ENCODE measurements at regions not wholly inside any gene's neighbourhood (a gene's known extent, or its start where the extent isn't known, plus 50 kb on each side); places are given as distances from the start of the nearest gene placed in this dataset.
"Not testable (repeated sequence)": the region's sequence is repeated elsewhere in the genome, so short reads cannot be mapped to it uniquely, and the experiment has no call there.

DNA sequence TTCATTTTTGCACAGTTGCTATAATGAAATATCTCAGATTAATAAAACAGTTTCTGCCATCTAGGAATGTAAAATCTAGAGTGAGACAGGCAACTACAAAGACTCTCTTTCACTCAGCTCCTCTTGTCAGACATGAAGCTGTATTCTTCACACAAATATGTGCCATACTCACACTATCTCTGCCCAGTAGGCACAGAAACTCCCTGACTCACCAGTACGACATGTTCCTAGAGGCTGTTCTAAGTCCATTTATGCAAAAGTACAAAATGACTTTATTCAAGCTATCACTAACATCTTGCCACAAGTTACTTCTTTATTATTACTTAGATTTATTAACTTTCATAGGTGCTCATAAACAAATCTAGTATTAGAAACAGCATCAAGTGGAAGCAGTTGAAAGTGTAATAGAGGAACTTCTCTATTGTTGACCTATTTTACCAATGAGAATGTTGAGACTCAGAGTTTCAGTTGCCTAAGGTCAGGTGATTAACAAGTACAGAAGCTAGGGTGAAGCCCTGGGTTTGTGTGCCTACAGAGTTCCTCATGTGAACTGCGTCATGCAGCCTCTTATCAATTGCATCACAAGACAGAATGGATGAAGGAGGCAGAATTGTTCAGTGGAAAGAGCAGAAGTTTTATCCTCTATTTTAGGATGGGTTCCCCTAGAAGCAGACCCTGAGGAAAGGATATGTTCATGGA lies 98.9 kb downstream of the RGS2 start:
- DNase-seq, result no peak

DNA sequence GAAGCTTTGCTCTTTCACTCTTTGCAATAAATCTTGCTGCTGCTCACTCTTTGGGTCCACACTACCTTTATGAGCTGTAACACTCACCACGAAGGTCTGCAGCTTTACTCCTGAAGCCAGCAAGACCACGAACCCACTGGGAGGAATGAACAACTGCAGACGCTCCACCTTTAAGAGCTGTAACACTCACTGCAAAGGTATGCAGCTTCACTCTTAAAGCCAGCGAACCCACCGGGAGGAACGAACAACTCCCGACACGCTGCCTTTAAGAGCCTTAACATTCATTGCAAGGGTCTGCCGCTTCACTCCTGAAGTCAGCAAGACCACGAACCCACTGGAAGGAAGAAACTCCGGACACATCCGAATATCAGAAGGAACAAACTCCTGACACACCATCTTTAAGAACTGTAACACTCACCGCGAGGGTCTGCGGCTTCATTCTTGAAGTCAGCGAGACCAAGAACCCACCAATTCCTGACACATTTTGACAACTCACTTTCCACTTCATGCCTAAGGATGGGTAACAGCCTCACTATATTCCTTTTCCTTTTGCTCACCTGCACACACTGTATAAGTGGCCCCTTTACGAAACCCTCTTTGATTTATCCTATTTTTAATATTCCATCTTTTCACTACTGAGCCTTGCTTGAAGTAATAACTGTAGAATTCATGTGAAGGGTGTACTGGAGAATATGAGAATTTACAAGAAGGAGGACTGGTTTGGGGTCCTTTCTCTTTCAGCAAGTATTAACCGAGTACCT lies 103.2 kb downstream of the RGS2 start:
- not testable (repeated sequence) for DNase-seq

DNA sequence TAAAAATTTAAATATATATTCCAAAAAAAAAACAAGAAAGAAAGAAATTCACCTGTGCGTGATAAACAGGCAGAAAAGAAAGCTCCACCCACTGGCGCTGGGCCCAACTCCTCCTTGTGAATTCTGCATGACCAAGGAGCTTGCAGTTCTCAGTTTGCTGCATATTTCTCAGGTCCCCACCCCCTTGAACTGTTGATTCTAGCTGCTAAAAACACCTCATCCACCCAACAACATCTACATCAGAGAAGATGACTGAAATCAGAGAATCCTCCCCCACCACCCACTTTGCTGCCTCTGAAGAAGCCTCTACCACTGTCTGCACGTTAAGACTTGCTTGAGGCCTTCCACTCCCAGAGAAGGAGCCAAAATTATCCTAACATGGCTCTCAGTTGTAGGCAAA lies 104.8 kb downstream of the RGS2 start:
- no peak for DNase-seq

DNA sequence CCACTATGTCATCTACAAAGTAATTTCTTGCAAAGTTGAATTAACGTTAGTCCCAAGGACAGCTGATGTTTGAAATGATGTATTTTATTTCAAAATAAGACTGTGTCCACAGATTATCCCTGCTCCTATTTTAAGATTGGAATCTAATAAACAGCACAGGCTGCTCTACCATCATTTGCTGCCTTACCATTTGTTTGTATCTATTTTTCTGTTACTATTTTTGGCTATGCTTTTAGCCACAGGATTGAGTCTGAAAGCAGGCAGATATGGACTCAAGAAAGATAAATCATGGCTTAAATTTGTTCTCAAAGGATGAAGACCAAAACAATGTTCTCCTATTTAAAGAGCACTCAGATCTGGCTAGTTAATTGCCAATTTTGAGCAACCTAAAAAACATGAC lies 105.3 kb downstream of the RGS2 start:
- DNase-seq, result no peak

GRCh38 chr1:192914696-192915095 lies 105.9 kb downstream of the RGS2 start:
- no peak for DNase-seq

DNA sequence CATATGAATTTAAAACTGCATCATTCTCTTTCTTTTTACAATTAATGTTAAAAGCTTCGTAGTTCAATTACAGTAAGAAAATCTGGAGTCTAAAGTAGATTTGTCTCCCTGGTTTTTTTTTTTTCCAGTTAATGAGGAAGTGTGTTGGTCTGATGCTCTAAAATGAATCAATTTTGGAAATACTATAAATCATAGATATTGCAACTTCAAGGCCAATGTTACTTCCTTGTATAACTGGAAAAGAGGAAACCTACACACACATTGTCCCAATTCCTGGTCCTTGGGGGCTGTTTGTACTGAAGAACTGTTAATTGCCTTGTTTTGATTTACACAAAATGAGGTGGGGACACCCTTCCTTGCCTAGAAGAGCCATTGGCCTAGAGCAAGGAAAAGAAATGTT lies 107.2 kb downstream of the RGS2 start:
- DNase-seq, result no peak

- no peak for DNase-seq
Observed at GRCh38 chr1:192918259-192918658, 109.4 kb downstream of the RGS2 start.

- no peak for DNase-seq
Observed at GRCh38 chr1:192920412-192920811, 111.6 kb downstream of the RGS2 start.

- DNase-seq, result no peak
Observed at GRCh38 chr1:192925609-192926008, 116.8 kb downstream of the RGS2 start.

DNA sequence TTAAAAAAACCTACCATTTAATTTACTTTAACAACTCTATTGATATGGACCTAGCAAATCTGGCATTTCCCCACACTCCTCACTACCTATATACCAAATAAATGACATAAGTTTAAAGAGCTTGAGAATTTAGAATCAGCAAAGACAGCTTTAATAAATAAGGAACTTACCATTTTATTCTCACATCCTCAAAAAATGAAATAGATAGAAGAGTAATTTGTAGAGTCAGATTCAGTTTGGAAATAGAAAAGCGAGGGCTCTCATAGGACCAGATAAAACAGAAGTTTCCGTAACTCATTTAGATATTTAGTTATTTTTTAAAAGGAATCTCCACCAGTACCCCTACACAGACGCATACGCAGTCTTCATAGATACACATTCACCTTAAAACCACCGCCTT lies 117.9 kb downstream of the RGS2 start:
- no peak for DNase-seq

DNA sequence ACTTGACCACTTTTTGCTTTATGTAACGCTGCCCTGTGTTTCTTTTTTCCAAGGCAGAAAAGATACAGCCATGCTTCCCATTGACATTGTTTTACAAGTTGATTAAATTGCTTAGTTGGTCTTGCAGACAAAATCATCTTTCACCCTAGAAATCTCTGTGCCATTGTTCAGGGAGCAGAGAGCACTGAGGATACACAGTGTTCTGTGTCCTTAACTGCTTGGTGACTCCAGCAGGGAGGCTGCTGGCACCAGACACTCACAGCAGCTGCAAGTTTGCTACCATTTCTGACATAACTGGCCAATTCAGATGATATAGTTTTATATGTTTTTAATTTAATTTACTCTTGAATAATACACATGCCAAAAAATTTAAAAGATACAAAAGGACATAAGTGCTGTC lies 118.7 kb downstream of the RGS2 start:
- no peak for DNase-seq

DNA sequence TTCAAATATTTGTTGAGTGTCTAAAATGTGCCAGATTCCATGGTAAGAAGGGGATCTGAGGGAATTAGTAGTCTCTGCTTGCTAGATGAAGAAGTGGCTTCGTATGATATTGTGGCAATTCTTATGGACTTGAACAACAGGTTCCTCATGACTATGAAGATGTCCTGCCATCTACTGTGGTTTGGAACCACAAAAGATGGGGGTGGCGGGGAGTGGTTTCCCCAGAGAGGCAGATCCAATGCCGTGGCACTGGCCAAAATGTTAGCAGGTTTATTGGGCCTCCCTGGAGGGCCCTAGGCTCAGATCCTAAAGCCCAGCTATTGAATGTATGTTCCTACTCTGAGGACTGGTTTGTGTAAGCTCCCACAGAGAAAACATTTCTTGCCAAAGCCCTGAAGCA lies 120.8 kb downstream of the RGS2 start:
- DNase-seq, result no peak

DNA sequence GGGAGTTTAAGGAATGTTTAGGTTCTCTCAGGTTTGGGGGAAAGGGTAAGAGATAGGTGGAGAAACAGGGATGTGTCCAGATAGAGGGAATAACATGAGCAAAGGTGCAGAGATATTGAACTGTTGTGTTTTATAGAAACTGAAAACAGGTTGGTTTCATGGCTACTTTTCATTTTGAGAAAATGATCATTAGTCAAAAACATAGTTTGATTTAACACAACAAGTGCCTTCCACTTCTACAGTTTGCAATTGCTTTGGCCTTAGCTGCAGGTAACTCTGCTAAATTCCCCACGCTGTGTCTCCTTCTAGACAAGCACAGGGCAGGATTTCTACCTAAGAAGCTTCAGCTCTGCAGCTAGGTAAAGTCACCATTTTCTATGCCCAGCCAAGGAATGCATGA lies 124.9 kb downstream of the RGS2 start:
- DNase-seq, result no peak

DNA sequence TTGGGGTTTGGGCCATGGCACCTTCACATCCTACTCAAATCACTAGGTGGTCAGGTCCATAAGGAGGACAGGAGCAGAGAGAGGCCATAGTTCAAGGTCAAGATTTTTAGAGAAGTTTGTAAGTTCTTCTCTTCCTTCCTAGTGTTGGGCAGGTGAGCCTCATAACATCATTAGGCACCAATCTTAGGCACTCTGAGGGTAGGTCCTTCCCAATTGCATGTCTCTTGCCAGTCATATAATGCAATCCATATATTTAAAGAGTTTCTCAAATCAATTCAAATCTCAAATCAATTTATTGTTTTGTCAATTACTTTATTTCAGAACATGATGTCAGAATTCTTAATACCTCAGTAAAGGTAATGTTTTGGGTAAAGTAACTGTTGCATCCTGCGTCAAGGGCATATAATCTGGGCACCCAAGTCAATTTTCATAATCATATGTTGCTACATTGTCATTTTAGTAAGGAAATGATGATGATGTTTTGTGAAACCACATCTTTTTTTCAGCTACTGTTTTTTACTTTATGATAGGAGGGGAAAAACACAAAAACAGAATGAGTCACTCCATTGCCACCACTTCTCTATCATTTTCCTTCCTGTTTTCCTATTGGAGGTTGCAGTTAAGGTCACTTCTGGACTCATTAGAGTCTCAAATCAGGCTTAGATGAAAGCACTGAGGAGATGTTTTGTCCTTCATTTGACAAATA lies 122.7 kb downstream of the UCHL5 start:
- no peak for DNase-seq

GRCh38 chr1:192937128-192937527 lies 122.0 kb downstream of the UCHL5 start:
- no peak for DNase-seq

DNA sequence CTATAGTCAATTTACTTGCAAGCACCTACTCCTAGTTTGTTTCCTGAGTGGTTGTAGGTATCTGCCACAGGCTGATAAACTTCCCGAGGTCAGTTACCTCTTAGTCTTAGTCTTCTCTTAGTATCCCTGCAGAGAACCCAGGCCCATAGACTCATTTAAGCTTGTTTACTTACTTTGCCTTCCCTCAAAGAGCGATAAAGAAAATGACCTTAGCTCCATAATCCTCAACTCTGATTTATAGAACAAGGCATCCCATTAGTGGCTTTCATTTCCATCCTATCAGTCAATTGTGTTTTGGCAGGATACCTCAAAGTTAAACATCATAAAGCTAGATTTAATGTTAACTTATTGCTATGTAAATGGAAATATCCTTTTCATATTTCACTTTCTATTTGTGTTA lies 119.7 kb downstream of the UCHL5 start:
- DNase-seq, result no peak

DNA sequence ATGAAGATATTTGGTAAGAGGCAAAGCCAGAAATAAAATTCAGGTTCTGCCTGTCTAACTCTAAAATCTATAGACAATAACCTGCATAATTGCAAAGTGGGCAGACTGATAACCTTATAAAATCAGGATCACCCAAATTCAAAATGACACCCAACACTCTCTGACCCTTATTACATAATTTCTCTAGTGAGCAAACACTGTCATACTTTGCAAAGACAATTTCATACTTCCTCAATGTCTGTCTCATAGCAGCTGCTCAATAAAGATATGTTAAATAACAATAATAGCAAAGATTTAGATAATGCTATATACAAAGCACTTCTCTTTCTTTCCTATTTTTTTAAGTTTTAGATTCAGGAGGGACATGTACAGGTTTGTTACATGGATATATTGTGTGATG lies 118.5 kb downstream of the UCHL5 start:
- DNase-seq, result no peak

DNA sequence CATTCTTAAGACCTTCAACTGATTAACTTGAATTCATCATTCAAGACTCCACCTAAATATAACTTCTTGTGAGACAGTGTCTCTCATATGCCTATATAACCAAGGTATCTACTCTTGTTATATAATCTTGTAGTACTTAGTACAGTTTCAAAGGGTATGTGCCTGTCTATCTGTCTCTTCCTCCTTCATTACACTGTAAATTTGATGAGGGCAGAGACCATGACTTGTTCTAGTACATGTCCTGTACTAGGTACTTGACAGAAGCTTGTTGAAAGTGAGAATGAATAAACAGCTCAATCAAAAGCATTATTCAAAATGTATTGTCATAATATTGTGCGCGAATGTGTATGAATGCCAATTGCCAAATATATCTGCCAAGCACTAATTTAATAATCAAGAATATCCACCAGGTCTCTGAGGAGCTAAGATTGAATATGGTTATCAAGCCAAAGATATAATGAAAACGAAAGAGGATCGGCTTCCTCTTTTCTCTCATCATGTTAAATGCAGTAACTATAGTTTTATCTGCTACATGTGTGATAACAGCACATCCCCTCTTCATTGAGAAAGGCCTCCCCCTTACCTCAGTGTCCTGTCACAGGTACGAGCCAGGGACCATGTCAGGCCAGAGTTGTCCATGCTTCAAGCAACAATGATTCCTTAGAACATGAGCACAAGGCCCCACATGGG lies 117.3 kb downstream of the UCHL5 start:
- no peak for DNase-seq

GRCh38 chr1:192943108-192943507 lies 116.1 kb downstream of the UCHL5 start:
- DNase-seq, result no peak

- DNase-seq, result no peak
Observed at GRCh38 chr1:192943522-192943921, 115.6 kb downstream of the UCHL5 start.

DNA sequence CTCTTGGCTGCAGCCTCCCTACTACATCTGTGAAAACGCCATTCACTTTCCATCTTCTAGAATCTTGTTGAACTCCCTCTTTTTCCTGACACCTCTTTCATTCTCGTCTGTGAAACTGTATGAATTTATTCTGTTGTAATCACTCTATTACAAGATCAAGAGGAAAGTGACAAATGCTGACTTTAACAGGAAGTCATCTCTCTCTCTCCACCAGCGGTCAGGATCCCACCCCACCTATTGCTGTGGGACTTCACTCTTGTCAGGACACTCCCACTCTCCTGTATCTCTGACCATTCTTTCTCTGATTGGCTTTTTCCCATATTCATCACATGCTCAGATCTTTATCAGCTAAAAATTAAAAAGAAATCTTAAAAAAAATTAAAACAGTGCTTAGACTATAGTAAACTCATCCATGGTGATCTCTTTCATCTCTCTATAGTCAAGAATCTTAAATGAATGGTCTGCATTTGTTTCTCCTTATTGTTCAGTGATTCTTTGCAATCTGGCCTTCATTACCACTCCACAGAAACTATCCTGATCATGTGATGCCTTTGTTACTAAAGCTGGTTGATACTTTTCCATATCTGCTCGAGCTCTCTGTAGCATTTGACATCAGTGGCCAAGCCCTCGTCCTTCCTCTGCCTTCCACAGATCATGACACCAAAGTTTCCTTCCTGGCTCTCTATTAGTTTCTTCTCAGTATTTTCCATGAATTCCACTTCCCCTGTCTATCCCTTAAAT lies 113.6 kb downstream of the UCHL5 start:
- no peak for DNase-seq

DNA sequence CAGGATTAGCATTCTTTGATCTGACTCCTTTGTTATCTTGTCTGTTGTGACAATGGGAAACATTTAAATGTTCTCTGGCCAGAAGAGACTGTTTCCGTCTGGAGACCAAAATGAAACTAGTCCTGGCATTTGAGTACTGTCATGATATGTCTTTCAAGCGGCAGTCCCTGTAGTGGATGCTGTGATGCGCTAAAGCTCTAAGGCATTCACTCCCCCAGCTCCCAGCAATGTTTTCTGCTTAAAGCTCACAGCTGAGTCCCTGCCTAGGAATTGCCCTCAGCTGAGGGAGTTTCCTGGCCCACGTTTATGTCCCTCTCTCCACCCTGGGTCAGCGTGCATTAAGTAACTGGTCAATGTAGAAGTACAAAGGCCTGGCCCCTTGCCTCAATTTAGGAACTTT lies 109.4 kb downstream of the UCHL5 start:
- DNase-seq, result no peak

DNA sequence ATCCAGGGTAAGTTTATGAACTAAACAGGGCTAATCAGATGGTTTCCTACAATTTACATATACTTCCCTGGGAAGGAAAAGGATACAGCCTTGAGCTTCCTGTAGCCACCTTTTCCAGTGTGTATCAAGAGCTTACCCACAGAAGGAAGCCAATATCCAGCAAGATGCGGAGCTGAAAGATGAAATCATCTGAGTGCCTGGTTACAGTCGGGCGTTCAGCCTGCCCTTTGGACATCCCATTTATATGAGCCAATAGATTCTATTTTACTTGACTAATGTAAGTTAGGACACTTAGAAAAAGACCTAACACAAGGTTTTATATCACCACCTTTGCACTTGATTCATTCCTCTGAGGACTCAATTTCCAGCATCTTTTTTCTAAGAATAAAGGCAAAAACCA lies 108.2 kb downstream of the UCHL5 start:
- DNase-seq, result no peak
